ENCODE measurements at regions not wholly inside any gene's neighbourhood (a gene's known extent, or its start where the extent isn't known, plus 50 kb on each side); places are given as distances from the start of the nearest gene placed in this dataset.

GRCh38 chr2:898319-898718, 52.3 kb upstream of the SNTG2 start:
- intact Hi-C loops (cut with DNase I; ENCODE audit: low total_unique reads), result no loop called here
- Histone ChIP-seq H3K36me3 (no peaks in the 10 kb centered on the region), H3K4me1 (no peaks in the 10 kb centered on the region), H3K27me3 (no peaks in the 10 kb centered on the region), H3K27ac (no peak overlapping the region), H3K4me3 (no peak overlapping the region), H3K9me3 (peaks cover 0 to 29% (median 28%) of the 10 kb centered on the region in 4 donors)
- DNase-seq, result peak in 1 of 2 donors; percentile 33
- TF ChIP-seq EP300 (IDR thresholded peaks at IDR 0.05) (no peak), POLR2AphosphoS5 (IDR thresholded peaks at IDR 0.05) (no peak), CTCF (IDR thresholded peaks at IDR 0.05) (no peak), POLR2A (IDR thresholded peaks at IDR 0.05) (no peak)
- 46 to 69% (median 58%) methylated on average over 2 of the region's 2 CpGs for WGBS, 5 donors

- Histone ChIP-seq H3K36me3 (no peaks in the 10 kb centered on the region), H3K27ac (no peak overlapping the region), H3K9me3 (peaks cover 0 to 28% (median 27%) of the 10 kb centered on the region in 4 donors), H3K27me3 (peaks cover 0 to 7% (median 5%) of the 10 kb centered on the region in 3 donors), H3K4me1 (no peaks in the 10 kb centered on the region), H3K4me3 (no peak overlapping the region)
- TF ChIP-seq EP300 (IDR thresholded peaks at IDR 0.05) (no peak), POLR2A (IDR thresholded peaks at IDR 0.05) (no peak), POLR2AphosphoS5 (IDR thresholded peaks at IDR 0.05) (no peak), CTCF (IDR thresholded peaks at IDR 0.05) (no peak)
- intact Hi-C loops (cut with DNase I; ENCODE audit: low total_unique reads), result no loop called here
- WGBS, 5 donors, result 94 to 97% (median 94%) methylated on average over 2 of the region's 2 CpGs
- no peak for DNase-seq
Measured at GRCh38 chr2:897091-897490, 53.6 kb upstream of the SNTG2 start.

- Histone ChIP-seq H3K27me3 (peaks cover 0 to 12% (median 8%) of the 10 kb centered on the region in 3 donors), H3K27ac (no peak overlapping the region), H3K36me3 (no peaks in the 10 kb centered on the region), H3K9me3 (peaks cover 0 to 26% (median 21%) of the 10 kb centered on the region in 4 donors), H3K4me1 (no peaks in the 10 kb centered on the region), H3K4me3 (no peak overlapping the region)
- peak; percentile 35 to 63 for DNase-seq
- WGBS, 5 donors, result 25 to 42% (median 38%) methylated on average over 7 of the region's 7 CpGs
- intact Hi-C loops (cut with DNase I; ENCODE audit: low total_unique reads), result no loop called here
- TF ChIP-seq EP300 (IDR thresholded peaks at IDR 0.05) (no peak), POLR2A (IDR thresholded peaks at IDR 0.05) (no peak), CTCF (IDR thresholded peaks at IDR 0.05) (no peak), POLR2AphosphoS5 (IDR thresholded peaks at IDR 0.05) (no peak)
Measured at GRCh38 chr2:893311-893710, 57.3 kb upstream of the SNTG2 start.

GRCh38 chr2:892892-893291, 57.8 kb upstream of the SNTG2 start:
- TF ChIP-seq POLR2A (IDR thresholded peaks at IDR 0.05), result no peak
- no peak for TF ChIP-seq EP300 (IDR thresholded peaks at IDR 0.05)
- no peak for TF ChIP-seq POLR2AphosphoS5 (IDR thresholded peaks at IDR 0.05)
- no peak for TF ChIP-seq CTCF (IDR thresholded peaks at IDR 0.05)
- intact Hi-C loops (cut with DNase I; ENCODE audit: low total_unique reads), result no loop called here
- 64 to 85% (median 84%) methylated on average over 7 to 13 of the region's 13 CpGs for WGBS, 5 donors
- H3K36me3 ChIP-seq, result no peaks in the 10 kb centered on the region
- no peak overlapping the region for H3K27ac ChIP-seq
- peaks cover 0 to 22% (median 20%) of the 10 kb centered on the region in 4 donors for H3K9me3 ChIP-seq
- no peak for DNase-seq
- peaks cover 0 to 12% (median 8%) of the 10 kb centered on the region in 3 donors for H3K27me3 ChIP-seq
- H3K4me1 ChIP-seq, result no peaks in the 10 kb centered on the region
- no peak overlapping the region for H3K4me3 ChIP-seq

All from stomach (tissue), 8 donors.